ENCODE measurements at regions not wholly inside any gene's neighbourhood (a gene's known extent, or its start where the extent isn't known, plus 50 kb on each side); places are given as distances from the start of the nearest gene placed in this dataset.
"Not testable (repeated sequence)": the region's sequence is repeated elsewhere in the genome, so short reads cannot be mapped to it uniquely, and the experiment has no call there.

DNA sequence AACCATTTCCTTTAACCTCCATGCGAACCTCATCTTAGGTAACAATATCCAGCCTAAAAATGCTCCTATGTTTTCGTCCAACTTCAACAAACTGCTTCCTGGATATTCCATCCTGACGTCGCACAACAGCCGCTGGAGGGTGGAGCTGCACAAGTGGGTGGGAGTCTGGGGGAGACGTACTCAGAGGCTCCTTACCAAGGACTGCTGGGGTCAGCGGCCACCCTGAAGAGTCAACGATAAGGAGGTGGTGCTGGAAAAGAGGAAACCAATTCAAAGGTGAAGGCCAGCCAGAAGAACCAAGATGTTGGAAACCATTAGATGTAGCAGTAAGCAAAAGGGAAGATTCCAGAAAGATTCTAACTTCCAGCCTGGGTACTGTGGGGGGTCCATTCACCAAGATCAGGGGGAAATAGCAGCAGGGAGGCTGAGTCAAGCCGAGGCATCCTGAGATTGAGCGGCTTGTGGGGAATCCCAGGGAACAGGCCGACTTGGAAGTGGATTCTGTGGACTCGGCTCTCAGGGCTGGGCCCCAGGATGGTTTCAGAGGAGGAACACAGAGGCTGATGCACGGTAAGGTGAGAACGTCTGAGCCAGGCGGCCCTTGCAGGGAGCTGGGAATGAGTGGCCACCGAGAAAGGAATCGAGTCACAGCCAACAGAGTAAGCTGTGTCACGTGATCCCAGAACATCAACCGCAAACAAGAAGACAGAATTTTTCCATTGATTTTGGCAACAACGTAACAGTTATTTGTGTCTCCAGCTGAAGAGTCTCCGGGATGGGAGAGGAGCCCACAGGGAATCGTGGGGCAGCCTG lies 375.7 kb downstream of the NPHP4 start:
- CTCF ChIA-PET = interaction anchor here (1.8 kb wide), 1 partner anchor 107 kb away, joined by 4 read pairs; no protein-coding TSS in a partner anchor
- POLR2A ChIA-PET = no interaction called here

- CTCF ChIA-PET = interaction anchor here (1.8 kb wide), 1 partner anchor 105 kb away, joined by 4 read pairs; no protein-coding TSS in a partner anchor
- POLR2A ChIA-PET = no interaction called here
Measured at GRCh38 chr1:5615076-5615475, 377.1 kb downstream of the NPHP4 start.

DNA sequence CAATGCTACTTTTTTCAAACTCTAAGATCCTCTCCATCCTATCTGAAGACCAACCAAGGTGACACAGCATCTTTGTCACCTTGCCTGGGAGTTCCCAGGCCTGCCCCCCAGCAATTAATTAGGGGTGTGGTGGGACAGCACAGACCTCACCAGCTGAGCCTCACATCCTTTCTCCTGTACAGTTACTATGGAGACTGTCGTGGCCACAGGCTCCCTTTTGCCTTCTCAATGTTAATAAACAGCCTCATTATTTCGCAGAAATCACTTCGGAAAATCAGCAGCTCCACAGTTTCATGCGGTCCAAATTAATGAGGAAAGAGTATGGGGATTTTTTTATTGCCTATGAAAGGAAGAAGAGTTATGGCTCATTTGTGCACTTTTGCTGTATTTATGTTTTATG lies 378.3 kb downstream of the NPHP4 start:
- CTCF ChIA-PET = no interaction called here
- POLR2A ChIA-PET = no interaction called here

DNA sequence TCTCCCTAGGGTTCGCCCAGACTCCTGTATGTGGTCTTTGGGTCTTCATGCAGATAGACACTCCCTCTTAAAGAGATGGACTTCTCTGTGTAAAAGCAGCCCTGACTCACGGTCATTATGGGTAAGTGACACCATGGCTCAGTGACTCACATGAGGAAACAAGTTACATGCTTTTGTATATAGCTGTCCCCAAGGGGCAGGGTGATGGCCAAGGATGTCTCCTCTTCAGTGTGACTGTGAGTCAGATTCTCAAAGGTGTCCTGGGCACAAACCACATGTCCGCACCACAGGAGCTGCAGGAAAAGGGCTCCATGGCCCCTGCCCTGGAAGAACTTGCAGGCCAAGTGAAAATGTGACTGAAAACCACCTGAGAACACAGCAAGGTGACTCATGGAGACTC lies 380.4 kb downstream of the NPHP4 start:
- ChIA-PET POLR2A (no interaction called here), CTCF (no interaction called here)

DNA sequence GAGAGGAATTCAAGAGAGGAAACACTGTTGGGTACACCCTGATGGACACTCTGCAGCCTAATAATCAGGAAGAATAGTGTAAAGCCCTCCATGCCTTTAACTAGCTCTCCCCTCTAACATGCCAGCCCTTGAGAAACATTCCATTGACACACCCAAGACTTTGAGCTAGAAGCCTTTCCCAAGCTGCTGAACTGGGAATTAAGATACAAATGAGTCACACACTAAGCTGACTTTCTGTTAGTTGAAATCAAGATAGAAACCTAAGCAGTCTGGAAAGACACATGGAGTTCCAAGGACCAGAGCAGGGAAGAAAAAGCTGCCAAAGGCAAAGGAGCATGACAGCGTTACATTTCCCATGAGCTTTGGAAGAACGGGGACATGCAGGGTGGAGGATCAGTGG lies 380.8 kb downstream of the NPHP4 start:
- ChIA-PET CTCF (no interaction called here), POLR2A (no interaction called here)

GRCh38 chr1:5610432-5610831 lies 381.8 kb downstream of the NPHP4 start:
- ChIA-PET POLR2A (no interaction called here), CTCF (no interaction called here)

DNA sequence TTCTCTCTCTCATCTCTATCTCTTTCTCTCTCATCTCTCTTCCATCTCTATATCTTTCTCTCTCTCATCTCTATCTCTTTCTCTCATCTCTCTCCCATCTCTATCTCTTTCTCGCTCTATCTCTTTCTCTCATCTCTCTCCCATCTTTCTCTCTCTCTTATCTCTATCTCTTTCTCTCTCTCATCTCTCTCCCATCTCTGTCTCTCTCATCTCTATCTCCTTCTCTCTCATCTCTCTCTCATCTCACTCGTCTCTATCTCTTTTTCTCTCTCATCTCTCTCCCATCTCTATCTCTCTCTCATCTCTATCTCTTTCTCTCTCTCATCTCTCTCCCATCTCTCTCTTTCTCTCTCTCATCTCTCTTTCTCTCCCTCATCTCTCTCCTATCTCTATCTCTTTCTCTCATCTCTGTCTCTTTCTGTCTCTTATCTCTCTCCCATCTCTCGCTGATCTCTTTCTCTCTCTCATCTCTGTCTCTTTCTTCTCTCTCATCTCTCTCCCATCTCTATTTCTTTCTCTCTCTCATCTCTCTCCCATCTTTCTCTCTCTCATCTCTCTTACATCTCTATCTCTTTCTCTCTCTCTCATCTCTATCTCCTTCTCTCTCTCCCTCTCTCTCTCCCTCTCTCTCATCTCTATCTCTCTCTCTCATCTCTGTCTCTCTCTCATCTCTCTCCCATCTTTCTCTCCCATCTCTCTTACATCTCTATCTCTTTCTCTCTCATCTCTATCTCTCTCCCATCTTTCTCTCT lies 388.7 kb downstream of the NPHP4 start:
- POLR2A ChIA-PET = no interaction called here
- CTCF ChIA-PET = no interaction called here

GRCh38 chr1:5602718-5603117 lies 389.5 kb downstream of the NPHP4 start:
- POLR2A ChIA-PET, CTCF ChIA-PET: not testable (repeated sequence)

DNA sequence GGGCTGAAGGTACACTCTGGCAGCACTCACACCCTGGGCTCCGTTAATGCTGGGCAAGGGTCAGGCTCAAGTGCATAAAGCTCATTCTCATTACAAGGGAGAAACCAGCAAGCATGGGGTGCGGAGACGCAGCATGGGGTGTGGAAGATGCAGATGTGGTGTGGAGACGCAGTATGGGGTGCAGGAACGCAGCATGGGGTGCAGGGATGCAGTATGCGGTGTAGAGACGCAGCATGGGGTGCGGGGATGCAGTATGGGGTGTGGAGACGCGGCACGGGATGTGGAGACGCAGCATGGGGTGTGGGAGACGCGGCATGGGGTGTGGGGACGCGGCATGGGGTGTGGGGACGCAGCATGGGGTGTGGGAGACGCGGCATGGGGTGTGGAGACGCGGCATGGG lies 390.7 kb downstream of the NPHP4 start:
- CTCF ChIA-PET = no interaction called here
- POLR2A ChIA-PET = no interaction called here

- CTCF ChIA-PET = no interaction called here
- POLR2A ChIA-PET = no interaction called here
Measured at GRCh38 chr1:5599541-5599940, 392.7 kb downstream of the NPHP4 start.

DNA sequence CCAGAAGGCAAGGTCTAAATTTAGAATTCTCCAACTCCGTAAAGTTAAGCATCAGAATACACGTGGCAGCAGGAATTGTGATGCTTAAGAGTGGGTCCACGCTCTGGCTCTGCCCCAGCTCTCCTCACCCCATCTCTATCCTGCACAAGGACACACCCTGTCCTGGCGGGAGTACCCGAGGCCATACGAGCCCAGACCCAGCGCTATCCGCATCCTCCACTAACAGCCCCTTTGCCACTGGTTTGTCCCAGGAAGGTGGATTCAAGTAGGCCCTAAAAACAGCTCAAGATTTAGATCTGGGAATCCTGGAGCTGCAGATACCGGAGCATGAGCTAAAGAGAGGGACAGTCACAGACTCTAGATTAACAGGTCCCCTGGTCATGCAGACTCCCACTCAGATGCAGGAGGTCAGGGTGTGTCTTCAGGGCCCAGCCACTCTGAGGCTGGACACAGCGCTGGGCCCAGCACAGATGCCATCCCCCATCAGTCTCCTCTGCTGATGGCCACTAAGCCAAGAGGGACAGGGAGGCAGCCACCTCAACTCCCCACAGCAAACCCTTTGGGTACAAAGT lies 393.3 kb downstream of the NPHP4 start:
- POLR2A ChIA-PET = no interaction called here
- CTCF ChIA-PET = no interaction called here

DNA sequence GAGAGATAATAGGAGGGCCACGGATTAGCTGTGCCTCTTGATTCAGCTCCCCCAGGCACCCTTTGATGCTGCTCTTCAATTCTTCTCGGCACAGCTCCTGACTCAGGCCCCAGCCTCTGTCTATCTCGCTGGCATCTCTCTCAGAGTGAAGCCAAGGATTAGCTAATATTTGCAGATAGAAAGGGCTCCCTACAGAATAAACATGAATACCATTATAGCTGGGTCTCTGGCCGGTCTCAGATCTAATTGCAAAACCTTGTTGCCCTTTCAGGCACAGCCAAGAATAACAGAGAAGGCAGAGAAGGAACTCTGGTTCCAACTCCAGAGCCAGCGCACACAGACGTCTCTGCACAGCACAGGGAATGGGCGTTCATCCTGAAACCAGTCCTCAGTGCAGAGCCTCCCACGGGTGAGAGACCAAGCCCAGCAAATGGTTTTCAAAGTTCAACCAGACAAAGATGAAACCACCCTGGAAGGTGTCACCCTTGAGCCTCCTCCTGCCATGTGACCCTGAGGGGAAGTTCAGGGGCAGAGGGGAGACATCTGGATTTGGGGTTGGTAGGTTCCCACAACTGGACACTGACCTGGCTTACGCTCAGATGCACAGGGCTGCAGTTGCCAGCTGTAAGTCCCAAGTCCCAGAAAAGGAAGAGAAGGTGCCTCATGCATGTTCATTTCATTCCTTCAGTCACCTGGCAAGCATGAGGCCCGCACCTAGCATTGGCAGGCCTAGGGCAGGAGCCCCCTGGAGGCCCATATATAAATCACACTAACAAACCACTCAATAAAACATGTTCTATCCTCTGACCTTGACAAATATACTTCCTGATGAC lies 394.0 kb downstream of the NPHP4 start:
- POLR2A ChIA-PET = no interaction called here

DNA sequence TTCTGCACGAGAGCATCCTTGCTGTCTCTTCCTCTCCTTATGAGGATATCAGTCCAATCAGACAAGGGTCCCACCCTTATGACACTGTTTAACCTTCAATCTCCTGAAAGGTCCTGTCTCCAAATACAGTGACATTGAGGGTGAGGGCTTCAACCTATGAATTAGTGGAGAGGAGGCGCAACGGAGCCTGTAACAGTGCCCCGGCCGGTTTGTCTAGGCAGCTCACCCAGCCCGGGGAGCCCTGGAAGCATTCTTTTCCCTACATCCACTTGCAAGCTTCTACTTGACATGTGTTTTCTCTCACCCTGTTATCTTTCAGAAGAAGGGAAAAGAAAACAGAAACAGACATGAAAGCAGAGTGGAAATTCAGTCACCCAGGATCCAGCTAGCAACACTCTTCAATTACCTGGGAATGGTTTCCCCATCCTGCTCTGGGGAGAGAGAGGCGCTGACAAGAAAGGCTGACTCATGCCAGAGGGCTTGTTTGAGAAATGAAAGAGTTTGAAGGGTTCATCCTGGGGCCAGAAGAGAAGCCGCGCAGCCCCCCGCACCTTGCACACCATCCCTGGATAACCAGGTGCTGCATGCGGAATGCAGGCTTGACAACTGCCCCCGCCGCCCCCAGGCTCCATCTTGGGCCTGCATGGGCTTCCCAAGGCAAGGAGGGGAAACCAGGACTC lies 394.9 kb downstream of the NPHP4 start:
- POLR2A ChIA-PET = no interaction called here
- CTCF ChIA-PET = no interaction called here

More for the DNA sequence above, 394.0 kb downstream of the NPHP4 start:
- CTCF ChIA-PET = no interaction called here

- CTCF ChIA-PET = no interaction called here
- POLR2A ChIA-PET = no interaction called here
Measured at GRCh38 chr1:5596651-5597050, 395.6 kb downstream of the NPHP4 start.

DNA sequence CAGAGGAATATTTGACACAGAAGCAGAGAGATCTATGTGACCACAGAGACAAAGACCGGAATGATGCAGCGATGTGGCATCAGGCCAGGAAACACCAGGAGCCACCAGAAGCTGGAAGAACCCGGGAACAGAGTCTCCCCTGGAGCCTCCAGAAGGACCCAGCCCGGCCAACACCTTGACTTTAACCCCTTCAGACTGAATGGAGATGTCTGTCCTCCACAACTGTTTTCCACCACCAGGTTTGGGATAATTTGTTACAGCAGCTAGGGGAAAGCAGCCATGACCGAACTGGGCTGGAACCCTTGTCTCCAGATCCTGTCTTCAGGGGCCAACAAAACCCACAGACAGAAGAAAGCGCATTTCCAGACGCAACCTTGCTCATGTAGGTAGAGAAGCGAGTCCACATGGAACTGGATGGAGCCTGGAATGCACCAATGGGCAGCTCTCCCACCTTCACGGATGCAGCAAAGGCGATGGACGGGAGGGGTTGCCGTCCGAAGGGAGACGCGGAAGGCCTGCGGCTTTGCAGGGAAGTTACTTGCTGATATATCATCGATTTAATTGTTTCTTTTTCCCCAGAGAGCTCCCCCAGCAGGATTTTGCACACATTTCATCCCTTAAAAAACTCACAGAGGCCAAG lies 396.6 kb downstream of the NPHP4 start:
- ChIA-PET POLR2A (no interaction called here), CTCF (no interaction called here)

DNA sequence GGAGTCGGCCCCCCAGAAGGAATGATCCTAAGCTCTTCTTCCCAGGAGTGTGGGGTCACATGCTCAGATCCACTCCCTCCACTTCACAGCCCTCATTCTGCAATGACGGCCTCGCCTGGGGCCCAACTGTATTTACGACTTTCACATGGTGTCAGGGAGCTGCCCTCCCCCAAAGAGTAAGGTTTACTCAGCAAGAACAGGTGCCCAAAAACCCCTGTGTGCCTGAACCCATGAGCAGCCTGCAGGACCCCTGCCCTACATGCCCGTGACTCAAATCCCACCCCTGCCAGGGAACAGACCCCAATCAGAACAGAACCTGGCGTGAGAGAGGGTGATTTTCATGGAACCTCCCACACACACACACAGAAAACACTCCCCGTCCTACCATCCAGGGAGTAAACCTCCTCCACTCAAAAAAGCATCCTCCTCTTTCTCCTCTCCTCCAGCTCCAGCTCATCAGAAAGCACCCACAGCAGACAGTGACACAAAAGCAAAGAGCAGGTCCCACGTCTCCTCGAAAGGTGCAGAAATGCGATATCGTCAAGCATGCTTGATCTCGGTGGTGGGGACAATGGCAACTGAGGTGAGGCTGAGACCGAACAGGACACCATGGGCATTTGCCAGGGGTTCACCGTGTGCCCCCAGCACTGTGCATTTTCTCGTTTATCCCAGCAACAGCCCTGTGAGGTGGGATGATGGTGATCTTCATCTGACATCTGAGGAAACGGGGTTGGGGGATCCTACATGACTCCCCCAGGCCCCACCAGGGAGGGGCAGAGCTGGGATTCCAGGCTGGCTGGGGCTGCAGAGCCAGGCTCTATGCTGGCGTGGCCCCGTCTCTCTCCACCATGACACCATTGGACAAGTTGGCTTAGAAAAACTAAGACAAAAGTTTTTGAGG lies 397.9 kb downstream of the NPHP4 start:
- CTCF ChIA-PET = no interaction called here
- POLR2A ChIA-PET = no interaction called here

DNA sequence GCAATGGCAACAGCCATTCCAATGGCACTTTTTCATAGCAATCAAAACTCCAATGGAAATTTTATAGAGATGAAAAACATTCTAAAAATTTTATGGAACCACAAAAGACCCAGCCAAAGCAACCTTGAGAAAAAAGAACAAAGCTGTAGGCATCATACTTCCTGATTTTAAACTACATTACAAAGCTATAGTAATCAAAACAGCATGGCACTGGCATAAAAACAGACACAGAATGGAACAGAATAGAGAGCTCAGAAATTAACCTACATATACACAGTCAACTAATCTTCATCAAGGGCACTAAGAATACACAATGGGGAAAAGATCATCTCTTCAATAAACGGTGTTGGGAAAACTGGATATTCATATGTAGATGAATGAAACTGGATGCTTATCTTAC lies 401.5 kb downstream of the NPHP4 start:
- ChIA-PET POLR2A (no interaction called here), CTCF (no interaction called here)

DNA sequence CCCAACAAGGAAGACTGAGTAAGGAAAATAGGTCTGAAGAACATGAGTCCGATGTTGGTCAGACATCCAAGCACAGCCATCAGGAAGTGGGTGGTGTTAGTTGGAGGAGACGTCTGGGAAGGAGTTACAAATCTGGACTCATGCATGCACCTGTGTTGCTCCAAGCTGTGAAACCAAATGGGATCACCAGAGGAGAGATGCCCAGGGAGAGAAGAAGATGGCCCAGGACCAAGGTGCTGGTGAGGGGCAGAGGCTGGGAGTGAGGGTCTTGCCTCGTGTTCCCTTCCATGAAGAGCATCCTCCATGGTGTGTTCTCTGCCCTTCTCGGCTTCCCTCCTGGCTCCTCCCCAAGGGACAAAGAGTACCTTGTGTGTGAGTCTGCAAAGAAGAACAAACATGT lies 405.6 kb downstream of the NPHP4 start:
- ChIA-PET CTCF (no interaction called here), POLR2A (no interaction called here)

- ChIA-PET CTCF (no interaction called here), POLR2A (no interaction called here)
Measured at GRCh38 chr1:5585256-5585655, 407.0 kb downstream of the NPHP4 start.

Data from activated CD8-positive, alpha-beta memory T cell treated with anti-CD3 and anti-CD28 coated beads for 36 hours (primary cell).